Neural cell (in vitro differentiated cells): ENCODE measurements at regions not wholly inside any gene's neighbourhood (a gene's known extent, or its start where the extent isn't known, plus 50 kb on each side); places are given as distances from the start of the nearest gene placed in this dataset.

Source experiments
- EZH2 ChIP-seq: fragments of 200-600, 300-800 bp; shearing (Covaris generic), sonication (generic); IDR thresholded peaks from 2 replicates; pipeline ENCODE4 v1.6.1; 2014; ENCODE audit warnings: antibody characterized with exemption, low read length, borderline replicate concordance, mild to moderate bottlenecking; ENCODE audit not compliant: insufficient read depth, poor library complexity, severe bottlenecking
- RAD21 ChIP-seq: fragments of 450-650 bp; conservative IDR thresholded peaks from 2 replicates; pipeline ENCODE4 v1.6.1; 2014; ENCODE audit warnings: antibody characterized with exemption, mild to moderate bottlenecking, moderate library complexity
- TAF1 ChIP-seq: IDR thresholded peaks from 2 replicates; pipeline ENCODE4 v1.6.1; 2012; ENCODE audit warnings: low read depth
- TF ChIP-seq, protein P1 (sequence below): fragments of 450-650 bp; IDR thresholded peaks from 2 replicates; pipeline ENCODE4 v1.5.1; 2014; ENCODE audit warnings: antibody characterized with exemption, mild to moderate bottlenecking, moderate library complexity; ENCODE audit not compliant: poor library complexity, severe bottlenecking

DNA sequence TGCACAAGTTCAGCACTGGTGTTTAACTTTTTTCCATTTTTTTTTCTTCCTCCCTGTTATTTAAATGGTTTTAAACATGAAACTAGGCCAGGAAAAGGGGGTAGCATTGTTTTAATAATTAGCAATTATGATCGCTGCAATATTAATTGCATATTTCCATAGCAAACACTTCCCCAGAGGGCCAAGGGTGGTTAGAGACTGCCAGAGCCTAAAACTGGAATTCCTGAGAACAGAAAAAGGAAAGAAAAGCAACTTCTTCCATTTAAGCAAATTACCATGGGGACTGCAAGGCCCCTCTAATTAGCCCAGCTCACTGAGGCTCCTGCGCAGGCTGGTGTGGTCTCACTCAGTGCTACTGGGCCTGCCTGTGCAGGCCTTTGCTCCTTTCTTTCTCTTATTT lies 201.5 kb downstream of the SMAD2 start:
- TF ChIP-seq, protein P1, sequence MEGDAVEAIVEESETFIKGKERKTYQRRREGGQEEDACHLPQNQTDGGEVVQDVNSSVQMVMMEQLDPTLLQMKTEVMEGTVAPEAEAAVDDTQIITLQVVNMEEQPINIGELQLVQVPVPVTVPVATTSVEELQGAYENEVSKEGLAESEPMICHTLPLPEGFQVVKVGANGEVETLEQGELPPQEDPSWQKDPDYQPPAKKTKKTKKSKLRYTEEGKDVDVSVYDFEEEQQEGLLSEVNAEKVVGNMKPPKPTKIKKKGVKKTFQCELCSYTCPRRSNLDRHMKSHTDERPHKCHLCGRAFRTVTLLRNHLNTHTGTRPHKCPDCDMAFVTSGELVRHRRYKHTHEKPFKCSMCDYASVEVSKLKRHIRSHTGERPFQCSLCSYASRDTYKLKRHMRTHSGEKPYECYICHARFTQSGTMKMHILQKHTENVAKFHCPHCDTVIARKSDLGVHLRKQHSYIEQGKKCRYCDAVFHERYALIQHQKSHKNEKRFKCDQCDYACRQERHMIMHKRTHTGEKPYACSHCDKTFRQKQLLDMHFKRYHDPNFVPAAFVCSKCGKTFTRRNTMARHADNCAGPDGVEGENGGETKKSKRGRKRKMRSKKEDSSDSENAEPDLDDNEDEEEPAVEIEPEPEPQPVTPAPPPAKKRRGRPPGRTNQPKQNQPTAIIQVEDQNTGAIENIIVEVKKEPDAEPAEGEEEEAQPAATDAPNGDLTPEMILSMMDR: no peak
- no peak for TF ChIP-seq EZH2
- no peak for TF ChIP-seq TAF1
- TF ChIP-seq RAD21: no peak
